ENCODE measurements at regions not wholly inside any gene's neighbourhood (a gene's known extent, or its start where the extent isn't known, plus 50 kb on each side); places are given as distances from the start of the nearest gene placed in this dataset.
"Not testable (repeated sequence)": the region's sequence is repeated elsewhere in the genome, so short reads cannot be mapped to it uniquely, and the experiment has no call there.

DNA sequence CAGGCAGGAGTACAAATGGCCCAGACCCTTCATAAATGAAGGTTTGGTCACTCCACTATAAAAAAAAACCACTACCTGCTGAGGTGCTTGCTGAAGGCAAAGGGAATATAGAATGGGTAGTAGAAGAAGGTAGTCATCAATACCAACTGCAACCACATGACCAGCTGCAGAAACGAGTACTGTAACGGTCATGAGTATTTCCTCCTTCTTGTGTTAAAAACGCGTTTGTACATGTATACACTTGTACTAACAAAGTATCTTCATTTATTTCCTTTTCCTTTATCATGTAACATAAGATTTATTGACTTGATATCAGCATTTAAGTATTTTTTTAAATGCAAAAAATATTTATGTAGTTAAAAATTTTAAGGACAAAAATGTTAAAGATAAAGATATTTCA, 238.6 kb downstream of the TFAP2B start:
- no peak for DNase-seq (ENCODE audit: low spot score)

GRCh38 chr6:51060262-51060762, 241.6 kb downstream of the TFAP2B start:
- DNase-seq (ENCODE audit: low spot score) = no peak

- no peak for DNase-seq (ENCODE audit: low spot score)
Observed at GRCh38 chr6:51062166-51062722, 243.6 kb downstream of the TFAP2B start.

DNA sequence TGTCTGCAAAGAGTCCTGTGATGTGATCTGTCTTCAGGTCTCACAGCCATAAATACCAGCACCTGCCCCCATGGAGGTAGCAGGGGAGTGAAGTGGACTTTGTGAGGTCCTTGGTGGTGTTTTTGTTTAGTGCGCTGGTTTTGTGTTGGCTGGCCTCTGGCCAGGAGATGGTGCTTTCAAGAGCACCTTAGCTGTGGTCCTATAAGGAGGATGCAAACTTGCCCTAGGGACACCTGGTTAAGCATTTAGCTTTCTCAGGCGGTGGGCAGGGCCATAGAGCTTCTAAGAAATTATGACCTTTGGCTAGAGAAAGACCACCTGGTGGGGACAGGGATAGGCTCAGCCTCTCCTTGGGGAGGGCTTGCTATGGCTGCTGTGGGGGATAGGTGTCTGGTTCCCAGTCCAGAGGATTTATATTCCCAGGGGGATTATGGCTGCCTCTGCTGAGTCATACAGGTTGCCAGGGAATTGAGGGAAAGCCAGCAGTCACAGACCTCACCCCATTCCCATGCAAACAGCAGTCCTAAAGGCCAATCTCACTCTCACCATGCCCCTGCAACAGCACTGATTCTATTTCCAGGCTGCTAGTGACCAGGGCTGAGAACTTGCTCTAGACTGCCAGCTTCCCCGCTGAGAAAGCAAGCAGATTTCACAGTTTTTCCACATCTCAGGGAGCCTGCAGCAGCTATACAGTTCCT, 259.3 kb downstream of the TFAP2B start:
- no peak for DNase-seq (ENCODE audit: low spot score)

DNA sequence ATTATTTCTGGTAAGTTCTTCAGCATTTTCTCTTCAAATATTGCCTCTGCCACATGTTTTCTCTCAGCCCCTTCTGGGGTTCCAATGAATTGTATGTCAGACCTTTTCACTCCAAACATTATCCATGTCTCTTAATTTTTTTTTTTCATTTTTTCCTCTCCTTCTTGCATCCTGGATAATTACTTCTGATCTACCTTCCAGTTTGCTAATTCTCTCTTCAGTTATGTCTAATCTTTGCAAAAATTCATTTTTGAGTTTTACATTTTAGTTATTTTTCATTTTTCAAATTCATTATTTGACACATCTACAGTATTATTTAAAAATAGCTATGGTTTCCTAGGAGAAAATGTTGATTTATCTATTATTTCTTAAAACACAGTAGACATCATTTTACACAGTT, 271.7 kb downstream of the TFAP2B start:
- DNase-seq (ENCODE audit: low spot score) = no peak

DNA sequence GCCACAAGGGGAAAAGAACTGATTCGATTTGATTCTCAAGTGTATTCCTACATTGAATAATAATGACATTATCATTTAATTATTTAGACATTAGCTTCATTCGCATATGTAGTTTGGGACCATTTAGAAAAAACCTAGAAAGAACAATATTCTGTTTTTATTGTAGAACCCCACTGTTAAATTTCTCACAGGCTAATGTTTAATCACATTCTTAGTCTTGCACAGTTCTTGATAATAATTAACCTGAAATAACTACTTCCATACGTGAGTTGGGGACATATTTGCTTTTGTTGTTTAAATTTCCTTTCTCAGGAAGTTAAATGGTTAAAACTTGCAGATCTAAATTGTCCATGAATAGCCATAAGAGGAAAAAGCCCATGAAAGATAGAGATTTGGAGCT, 275.2 kb downstream of the TFAP2B start:
- no peak for DNase-seq (ENCODE audit: low spot score)

DNA sequence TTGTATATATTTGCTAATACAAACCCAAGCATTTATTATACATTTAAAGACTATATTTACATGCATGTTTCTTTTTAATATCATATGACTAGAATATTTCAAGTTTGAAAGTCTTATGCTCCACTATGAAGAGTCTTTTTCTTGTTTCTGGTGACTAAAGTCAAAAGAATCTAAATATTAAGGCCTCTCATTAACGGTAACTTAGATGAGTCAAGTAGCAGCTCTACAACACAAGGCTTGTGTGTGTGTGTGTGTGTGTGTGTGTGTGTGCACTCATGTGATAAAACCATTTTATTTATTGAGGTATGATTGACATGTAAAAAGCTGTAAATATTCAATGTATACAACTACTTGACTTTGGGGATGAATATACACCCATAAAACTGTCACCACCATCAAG, 275.6 kb downstream of the TFAP2B start:
- no peak for DNase-seq (ENCODE audit: low spot score)

DNA sequence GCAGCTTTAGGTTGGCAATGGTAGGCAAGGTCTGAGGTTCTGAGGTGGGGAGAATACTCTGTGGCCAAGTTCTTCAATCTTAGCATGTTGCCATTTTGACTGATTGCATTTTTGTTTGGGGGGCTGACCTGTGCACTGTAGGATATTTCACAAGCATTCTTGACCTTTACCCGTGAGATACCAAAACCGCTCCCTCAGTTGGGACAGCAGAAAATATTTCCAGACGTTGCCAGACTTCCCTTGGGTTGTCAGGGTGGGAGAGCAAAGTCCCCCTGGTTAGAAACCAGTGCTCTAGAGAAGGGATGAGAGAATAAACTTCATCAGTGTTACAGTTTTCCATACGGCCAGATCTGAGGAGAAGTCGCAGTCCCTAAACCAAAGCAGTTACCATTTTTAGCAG, 279.6 kb downstream of the TFAP2B start:
- no peak for DNase-seq (ENCODE audit: low spot score)

GRCh38 chr6:51098791-51099190, 280.1 kb downstream of the TFAP2B start:
- peak; percentile 6 for DNase-seq (ENCODE audit: low spot score)

DNA sequence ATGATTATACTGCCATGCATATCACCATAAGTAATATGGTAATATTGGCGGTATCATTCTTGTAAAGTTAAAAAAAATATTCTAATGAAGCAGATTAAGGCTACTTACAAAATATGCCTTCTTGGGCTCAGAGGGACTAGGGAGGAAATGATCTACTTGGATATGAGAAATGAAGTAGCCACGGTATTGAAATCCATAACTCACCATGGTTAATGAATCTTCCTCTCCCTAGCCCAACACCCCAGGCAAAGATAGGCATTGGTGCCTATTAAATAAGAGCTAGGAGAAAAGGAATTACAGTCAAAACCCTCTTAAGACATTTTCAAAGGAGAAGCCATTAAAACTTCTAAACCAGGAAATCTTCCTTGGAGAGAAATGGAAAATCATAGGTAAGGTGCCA, 280.5 kb downstream of the TFAP2B start:
- DNase-seq (ENCODE audit: low spot score) = no peak

DNA sequence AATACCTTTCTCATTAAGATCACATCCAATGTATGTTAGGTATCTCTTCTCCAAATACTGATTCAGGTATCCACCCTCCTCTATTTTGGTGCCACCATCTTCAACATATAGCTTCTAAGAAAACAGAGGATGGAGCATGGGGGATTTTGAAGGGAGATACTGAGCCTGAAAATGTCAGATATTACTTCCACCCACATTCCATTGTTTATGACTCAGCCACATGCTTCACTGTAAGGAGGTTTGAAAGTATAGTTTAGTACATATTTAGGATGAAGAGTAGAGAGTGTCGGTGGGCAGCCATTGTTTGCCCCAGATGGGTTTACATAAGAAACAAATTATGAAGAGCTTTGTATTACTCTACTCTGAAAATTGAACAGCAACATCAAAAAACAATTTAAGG, 286.7 kb downstream of the TFAP2B start:
- no peak for DNase-seq (ENCODE audit: low spot score)

DNA sequence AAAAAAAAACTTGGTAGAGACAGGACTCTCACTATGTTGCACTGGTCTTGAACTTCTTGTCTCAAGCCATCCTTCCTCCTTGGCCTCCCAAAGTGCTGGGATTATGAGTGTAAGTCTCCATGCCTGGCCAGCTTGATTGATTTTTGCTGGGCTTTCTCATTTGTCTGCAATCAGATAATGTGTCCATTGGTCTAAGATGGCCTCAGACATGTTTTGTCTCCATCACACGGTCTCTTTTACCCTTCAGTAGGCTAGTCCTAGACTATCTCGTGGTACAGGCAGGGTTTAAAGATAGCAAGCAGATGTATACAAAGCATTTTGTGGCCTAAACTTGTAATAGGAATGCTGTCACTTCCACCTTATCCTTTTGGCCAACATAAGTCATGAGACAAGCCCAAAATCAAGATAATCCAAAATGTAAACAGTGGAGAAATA, 289.1 kb downstream of the TFAP2B start:
- DNase-seq (ENCODE audit: low spot score) = no peak

- no peak for DNase-seq (ENCODE audit: low spot score)
Observed at GRCh38 chr6:51108563-51109234, 290.0 kb downstream of the TFAP2B start.

GRCh38 chr6:51112731-51113130, 294.1 kb downstream of the TFAP2B start:
- no peak for DNase-seq (ENCODE audit: low spot score)

DNA sequence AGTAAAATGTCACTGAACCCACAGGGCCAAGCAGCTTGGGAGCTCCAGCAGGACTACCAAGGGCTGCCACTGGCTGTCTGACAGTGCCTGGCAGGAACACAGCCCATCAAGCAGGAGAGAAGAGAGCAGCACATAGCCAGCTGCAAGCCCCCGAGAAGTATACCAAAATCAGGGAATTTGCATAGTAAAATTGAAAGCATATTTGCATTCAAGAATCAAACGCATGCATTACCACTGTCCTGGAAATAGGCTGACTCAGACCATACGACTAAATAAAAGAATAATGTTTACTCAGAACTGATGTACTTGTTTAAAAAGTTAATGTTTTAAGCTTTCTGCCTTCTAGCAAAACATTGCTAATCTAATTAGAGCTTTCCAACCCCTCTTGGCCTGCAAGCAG, 298.1 kb downstream of the TFAP2B start:
- DNase-seq (ENCODE audit: low spot score) = no peak

DNA sequence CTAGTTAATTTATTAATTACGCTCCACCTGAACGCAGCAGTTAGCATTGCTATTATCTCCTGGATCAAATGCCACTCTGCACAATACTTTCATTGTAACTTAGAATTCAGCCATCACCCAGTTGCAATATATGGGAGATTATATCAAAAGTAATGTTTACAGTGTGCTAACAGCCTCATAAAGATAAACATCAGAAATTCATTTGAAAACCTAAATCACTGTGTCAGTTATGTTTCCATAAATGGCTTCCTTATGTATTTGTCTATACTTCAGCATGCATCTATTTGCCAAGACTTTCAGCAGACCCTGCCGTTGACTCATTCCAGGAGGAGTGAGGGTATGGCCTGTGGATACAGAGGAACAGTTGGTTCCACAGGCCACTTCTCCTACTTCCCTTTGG, 300.1 kb downstream of the TFAP2B start:
- DNase-seq (ENCODE audit: low spot score) = no peak

- DNase-seq (ENCODE audit: low spot score) = no peak
Observed at GRCh38 chr6:51120016-51120415, 301.3 kb downstream of the TFAP2B start.

DNA sequence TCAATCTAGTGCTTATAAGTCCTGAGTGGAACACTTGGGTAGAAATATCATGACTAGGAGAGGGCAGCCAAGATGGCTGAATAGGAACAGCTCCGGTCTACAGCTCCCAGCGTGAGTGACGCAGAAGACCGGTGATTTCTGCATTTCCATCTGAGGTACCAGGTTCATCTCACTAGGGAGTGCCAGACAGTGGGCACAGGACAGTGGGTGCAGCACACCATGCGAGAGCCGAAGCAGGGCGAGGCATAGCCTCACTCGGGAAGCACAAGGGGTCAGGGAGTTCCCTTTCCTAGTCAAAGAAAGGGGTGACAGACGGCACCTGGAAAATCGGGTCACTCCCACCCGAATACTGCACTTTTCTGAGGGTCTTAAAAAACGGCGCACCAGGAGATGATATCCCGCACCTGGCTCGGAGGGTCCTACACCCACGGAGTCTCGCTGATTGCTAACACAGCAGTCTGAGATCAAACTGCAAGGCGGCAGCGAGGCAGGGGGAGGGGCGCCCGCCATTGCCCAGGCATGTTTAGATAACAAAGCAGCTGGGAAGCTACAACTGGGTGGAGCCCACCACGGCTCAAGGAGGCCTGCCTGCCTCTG, 302.8 kb downstream of the TFAP2B start:
- DNase-seq (ENCODE audit: low spot score) = not testable (repeated sequence)

DNA sequence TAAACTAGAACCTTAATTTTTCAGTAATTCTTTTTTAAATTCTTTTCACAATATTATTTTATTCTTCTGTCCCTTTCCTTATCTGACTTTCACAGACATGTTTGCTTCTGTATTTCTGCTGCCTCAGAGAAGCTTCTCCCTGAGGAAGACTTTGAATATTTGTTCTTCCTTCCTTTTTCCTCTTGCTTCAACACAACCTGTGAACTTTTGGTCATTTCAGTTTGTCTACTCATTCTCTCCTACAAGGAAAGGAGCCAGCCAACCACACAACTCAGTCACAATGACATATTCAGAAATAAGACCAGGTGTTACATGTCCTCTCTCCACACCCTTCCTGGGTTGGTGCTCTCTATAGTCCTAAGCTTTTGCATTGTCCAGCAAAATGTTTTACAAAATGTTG, 310.4 kb downstream of the TFAP2B start:
- no peak for DNase-seq (ENCODE audit: low spot score)

DNA sequence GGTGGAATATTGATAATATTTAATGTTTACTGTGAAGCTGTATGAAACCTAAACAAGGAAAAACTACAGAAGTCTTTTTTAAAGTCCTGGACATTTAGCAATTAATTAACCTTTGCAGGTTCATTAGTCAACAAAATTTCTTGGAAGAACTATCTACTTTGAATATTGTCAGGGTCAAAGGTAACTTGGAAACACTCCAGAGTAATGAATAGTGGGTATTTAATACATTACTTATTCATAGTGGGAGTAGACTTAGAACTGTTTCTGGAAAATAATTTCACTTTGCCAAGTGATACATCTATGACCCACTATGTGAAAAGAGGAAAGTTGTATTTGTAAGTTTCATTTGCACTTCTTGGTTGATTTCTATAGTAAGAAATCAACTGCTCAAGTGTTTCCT, 319.1 kb downstream of the TFAP2B start:
- no peak for DNase-seq (ENCODE audit: low spot score)

DNA sequence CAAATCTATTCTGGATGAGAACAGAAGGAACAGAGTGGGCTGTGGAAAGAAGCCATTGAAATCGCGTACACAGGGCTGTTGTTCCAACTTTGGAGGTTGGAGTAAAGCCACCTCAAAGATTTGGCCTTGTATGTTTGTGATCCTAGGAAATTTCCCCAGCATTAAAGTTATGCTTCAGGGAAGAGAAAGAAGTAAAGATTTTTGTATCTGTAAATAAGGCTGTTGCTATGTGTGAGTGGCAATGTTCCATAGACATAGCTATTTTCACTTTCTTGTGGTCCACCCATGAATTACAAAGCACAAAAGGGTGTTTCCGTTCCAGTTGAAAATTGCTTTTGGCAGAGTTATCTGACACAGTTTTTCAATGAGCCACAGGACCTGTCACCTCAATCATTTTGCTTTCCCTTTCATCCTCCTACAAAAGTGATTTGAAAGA, 321.3 kb downstream of the TFAP2B start:
- DNase-seq (ENCODE audit: low spot score) = no peak

GRCh38 chr6:51141080-51141479, 322.4 kb downstream of the TFAP2B start:
- DNase-seq (ENCODE audit: low spot score) = no peak

DNA sequence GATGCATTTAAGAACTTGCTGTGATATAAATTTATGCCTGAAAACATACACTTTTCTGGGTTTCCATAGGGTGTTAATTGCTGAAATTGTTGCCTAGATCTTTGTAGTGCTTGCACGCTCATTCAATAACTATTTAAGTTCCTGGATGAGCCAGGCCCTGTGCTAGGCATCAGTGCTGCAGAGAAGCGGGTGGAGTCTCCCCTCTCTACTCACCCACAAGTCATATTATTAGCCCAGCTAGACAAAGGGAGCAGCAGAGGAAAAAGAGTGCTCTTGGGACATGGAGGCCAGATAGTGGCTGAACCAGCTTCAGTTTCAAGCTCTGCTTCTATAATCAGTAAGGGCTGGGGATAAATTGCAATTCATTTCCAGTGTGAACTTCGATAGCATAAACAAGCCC, 329.1 kb downstream of the TFAP2B start:
- DNase-seq (ENCODE audit: low spot score) = no peak
